ENCODE measurements at regions not wholly inside any gene's neighbourhood (a gene's known extent, or its start where the extent isn't known, plus 50 kb on each side); places are given as distances from the start of the nearest gene placed in this dataset.

DNA sequence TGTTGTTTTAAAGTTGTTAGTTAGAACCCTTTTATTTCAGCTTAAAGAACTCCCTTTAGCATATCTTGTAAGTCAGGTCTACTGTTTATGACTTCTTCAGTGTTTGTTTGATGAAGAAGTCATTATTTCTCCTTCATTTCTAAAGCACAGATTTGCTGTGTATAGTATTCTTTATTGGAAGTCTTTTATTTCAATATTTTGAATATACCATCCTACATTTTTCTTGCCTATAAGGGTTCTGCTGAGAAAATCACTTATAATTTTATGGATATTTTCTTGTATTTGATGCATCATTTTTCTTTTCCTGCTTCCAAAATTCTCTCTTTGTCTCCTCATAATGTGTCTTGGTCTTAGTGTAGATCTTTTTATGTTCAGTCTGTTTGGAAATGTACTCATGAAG, 134.5 kb downstream of the CPXCR1 start:
- Histone ChIP-seq H3K36me3 (ENCODE audit: control insufficient read depth, insufficient read depth, low read length) (no peaks in the 10 kb centered on the region), H4K20me1 (ENCODE audit: insufficient read depth, low read length) (no peaks in the 10 kb centered on the region), H3K27me3 (ENCODE audit: control insufficient read depth, insufficient read depth, low read length) (no peaks in the 10 kb centered on the region), H3K4me1 (ENCODE audit: control insufficient read depth, insufficient read depth, low read length) (no peaks in the 10 kb centered on the region), H4K8ac (ENCODE audit: low read depth in 2 of 2, low read length in 2 of 2) (no peak overlapping the region), H2BK20ac (ENCODE audit: low read depth, low read length) (no peak overlapping the region), H3K4ac (ENCODE audit: low read depth, low read length) (no peak overlapping the region), H4K91ac (ENCODE audit: insufficient read depth, low read depth, low read length) (no peak overlapping the region), H2AFZ (replicated peaks; ENCODE audit: low read length, poor library complexity) (no peak overlapping the region), H2AK9ac (replicated peaks; ENCODE audit: low read depth, low read length, poor library complexity) (no peak overlapping the region), H4K5ac (ENCODE audit: low read depth, low read length) (no peak overlapping the region), H2BK5ac (ENCODE audit: low read depth, low read length, poor library complexity, severe bottlenecking) (no peak overlapping the region), H3K9ac (ENCODE audit: low read depth, low read length) (no peak overlapping the region), H3K56ac (ENCODE audit: extremely low read depth, insufficient read depth, low read length) (no peak overlapping the region), H3K9me1 (ENCODE audit: insufficient read depth, low read length) (no peaks in the 10 kb centered on the region), H2BK120ac (ENCODE audit: low read depth, low read length) (no peak overlapping the region), H3K27ac (ENCODE audit: insufficient read depth, low read length) (no peak overlapping the region), H2BK15ac (ENCODE audit: low read depth, low read length) (no peak overlapping the region), H3K9me3 (ENCODE audit: control insufficient read depth, insufficient read depth, low read length) (no peaks in the 10 kb centered on the region), H3K4me2 (ENCODE audit: low read depth, low read length) (no peak overlapping the region), H2AK5ac (ENCODE audit: low read depth, low read length) (no peak overlapping the region), H3K4me3 (ENCODE audit: insufficient read depth, low read depth, low read length) (no peak overlapping the region), H3K23ac (ENCODE audit: low read depth, low read length) (no peak overlapping the region), H3K79me1 (ENCODE audit: low read depth in 1 of 2, low read length in 2 of 2) (no peaks in the 10 kb centered on the region), H3K18ac (ENCODE audit: low read depth, low read length) (no peak overlapping the region), H3K14ac (replicated peaks; ENCODE audit: low read depth, low read length) (no peak overlapping the region)
- ChIA-PET CTCF (no interaction called here), POLR2A (ENCODE audit: unreplicated experiment) (no interaction called here)
- dilution Hi-C loops (cut with HindIII; ENCODE audit: low sequenced_read_pairs, unreplicated experiment) (no loop called here), intact Hi-C loops (cut with micrococcal nuclease) (no loop called here), in situ Hi-C loops (cut with MboI; ENCODE audit: low sequenced_read_pairs) (no loop called here)
- TF ChIP-seq FOS (IDR thresholded peaks at IDR 0.05; ENCODE audit: low read depth, low read length) (no peak), NFE2L2 (IDR thresholded peaks at IDR 0.05; ENCODE audit: low read depth, low read length) (no peak), MAZ (IDR thresholded peaks at IDR 0.05; ENCODE audit: borderline replicate concordance, low read depth, low read length) (no peak), CHD1 (IDR thresholded peaks at IDR 0.05; ENCODE audit: low read depth, low read length) (no peak), MXI1 (IDR thresholded peaks at IDR 0.05; ENCODE audit: borderline replicate concordance, low read depth, low read length) (no peak), POLR2A (IDR thresholded peaks at IDR 0.05; ENCODE audit: low read depth, low read length) (no peak), CEBPB (IDR thresholded peaks at IDR 0.05; ENCODE audit: low read depth, low read length) (no peak), MAFK (IDR thresholded peaks at IDR 0.05; ENCODE audit: low read depth, low read length) (no peak), RCOR1 (IDR thresholded peaks at IDR 0.05; ENCODE audit: insufficient replicate concordance, low read length) (no peak), SMC3 (IDR thresholded peaks at IDR 0.05; ENCODE audit: low read depth, low read length) (no peak), RFX5 (IDR thresholded peaks at IDR 0.05; ENCODE audit: low read depth, low read length) (no peak), RAD21 (IDR thresholded peaks at IDR 0.05; ENCODE audit: low read length) (no peak), BHLHE40 (IDR thresholded peaks at IDR 0.05; ENCODE audit: low read depth, low read length) (no peak)
- TF ChIP-seq, protein P1, sequence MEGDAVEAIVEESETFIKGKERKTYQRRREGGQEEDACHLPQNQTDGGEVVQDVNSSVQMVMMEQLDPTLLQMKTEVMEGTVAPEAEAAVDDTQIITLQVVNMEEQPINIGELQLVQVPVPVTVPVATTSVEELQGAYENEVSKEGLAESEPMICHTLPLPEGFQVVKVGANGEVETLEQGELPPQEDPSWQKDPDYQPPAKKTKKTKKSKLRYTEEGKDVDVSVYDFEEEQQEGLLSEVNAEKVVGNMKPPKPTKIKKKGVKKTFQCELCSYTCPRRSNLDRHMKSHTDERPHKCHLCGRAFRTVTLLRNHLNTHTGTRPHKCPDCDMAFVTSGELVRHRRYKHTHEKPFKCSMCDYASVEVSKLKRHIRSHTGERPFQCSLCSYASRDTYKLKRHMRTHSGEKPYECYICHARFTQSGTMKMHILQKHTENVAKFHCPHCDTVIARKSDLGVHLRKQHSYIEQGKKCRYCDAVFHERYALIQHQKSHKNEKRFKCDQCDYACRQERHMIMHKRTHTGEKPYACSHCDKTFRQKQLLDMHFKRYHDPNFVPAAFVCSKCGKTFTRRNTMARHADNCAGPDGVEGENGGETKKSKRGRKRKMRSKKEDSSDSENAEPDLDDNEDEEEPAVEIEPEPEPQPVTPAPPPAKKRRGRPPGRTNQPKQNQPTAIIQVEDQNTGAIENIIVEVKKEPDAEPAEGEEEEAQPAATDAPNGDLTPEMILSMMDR (conservative IDR thresholded peaks at IDR 0.05; ENCODE audit: low read depth, low read length): no peak
- TF ChIP-seq, protein P2, sequence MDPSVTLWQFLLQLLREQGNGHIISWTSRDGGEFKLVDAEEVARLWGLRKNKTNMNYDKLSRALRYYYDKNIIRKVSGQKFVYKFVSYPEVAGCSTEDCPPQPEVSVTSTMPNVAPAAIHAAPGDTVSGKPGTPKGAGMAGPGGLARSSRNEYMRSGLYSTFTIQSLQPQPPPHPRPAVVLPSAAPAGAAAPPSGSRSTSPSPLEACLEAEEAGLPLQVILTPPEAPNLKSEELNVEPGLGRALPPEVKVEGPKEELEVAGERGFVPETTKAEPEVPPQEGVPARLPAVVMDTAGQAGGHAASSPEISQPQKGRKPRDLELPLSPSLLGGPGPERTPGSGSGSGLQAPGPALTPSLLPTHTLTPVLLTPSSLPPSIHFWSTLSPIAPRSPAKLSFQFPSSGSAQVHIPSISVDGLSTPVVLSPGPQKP (IDR thresholded peaks at IDR 0.05; ENCODE audit: borderline replicate concordance, low read depth, low read length): no peak
- TF ChIP-seq, protein P3, sequence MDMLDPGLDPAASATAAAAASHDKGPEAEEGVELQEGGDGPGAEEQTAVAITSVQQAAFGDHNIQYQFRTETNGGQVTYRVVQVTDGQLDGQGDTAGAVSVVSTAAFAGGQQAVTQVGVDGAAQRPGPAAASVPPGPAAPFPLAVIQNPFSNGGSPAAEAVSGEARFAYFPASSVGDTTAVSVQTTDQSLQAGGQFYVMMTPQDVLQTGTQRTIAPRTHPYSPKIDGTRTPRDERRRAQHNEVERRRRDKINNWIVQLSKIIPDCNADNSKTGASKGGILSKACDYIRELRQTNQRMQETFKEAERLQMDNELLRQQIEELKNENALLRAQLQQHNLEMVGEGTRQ (IDR thresholded peaks at IDR 0.05; ENCODE audit: low read depth, low read length): no peak
- DNase-seq: no peak
- no TSS peak for BruUV-seq (replicated peaks)
- no peak for ATAC-seq (ENCODE audit: low read depth)
